ENCODE measurements at regions not wholly inside any gene's neighbourhood (a gene's known extent, or its start where the extent isn't known, plus 50 kb on each side); places are given as distances from the start of the nearest gene placed in this dataset.

- SMC1A ChIA-PET (ENCODE audit: uncharacterized antibody, unreplicated experiment): no interaction called here
- Histone ChIP-seq H4K20me1 (ENCODE audit: control insufficient read depth, insufficient read depth) (no peaks in the 10 kb centered on the region), H3K79me2 (ENCODE audit: control insufficient read depth, insufficient read depth, low read length) (no peaks in the 10 kb centered on the region), H3K36me3 (ENCODE audit: control insufficient read depth in 2 of 2, insufficient read depth in 2 of 2, low read length in 1 of 2) (no peaks in the 10 kb centered on the region), H3K4me3 (no peak overlapping the region), H3K4me1 (ENCODE audit: control insufficient read depth, insufficient read depth, low read length) (no peaks in the 10 kb centered on the region), H2AFZ (ENCODE audit: control insufficient read depth, low read depth, low read length) (no peak overlapping the region), H3K9me3 (replicated peaks; ENCODE audit: control insufficient read depth, insufficient read depth, low read length) (no peaks in the 10 kb centered on the region), H3K4me2 (ENCODE audit: control insufficient read depth, insufficient read depth) (no peak overlapping the region), H3K27ac (ENCODE audit: control insufficient read depth, insufficient read depth) (no peak overlapping the region), H3K27me3 (replicated peaks in 1 of 2; ENCODE audit: control insufficient read depth in 2 of 2, insufficient read depth in 2 of 2, low read length in 1 of 2) (no peaks in the 10 kb centered on the region), H3K9ac (ENCODE audit: control insufficient read depth, insufficient read depth, low read length) (no peak overlapping the region)
- 38% methylated on average over 5 of the region's 5 CpGs for WGBS (ENCODE audit: insufficient coverage, insufficient replicate concordance, low lambda C conversion rate, missing lambda C conversion rate)
- no peak for FAIRE-seq
- ATAC-seq: no peak
- DNase-seq (ENCODE audit: low read depth, low spot score): no peak
- TF ChIP-seq EGR1 (IDR thresholded peaks at IDR 0.05; ENCODE audit: borderline replicate concordance in 1 of 2, low read depth in 2 of 2, low read length in 2 of 2) (no peak), ETV6 (conservative IDR thresholded peaks at IDR 0.05 in 1 of 2, IDR thresholded peaks at IDR 0.05 in 1 of 2; ENCODE audit: borderline replicate concordance in 1 of 2, low read depth in 1 of 2) (no peak), ZBTB4 (CRISPR knock-in tag; IDR thresholded peaks at IDR 0.05) (no peak), NRF1 (conservative IDR thresholded peaks at IDR 0.05; ENCODE audit: low read depth, low read length) (no peak), RFX5 (IDR thresholded peaks at IDR 0.05; ENCODE audit: low read depth, low read length) (no peak), IRF3 (IDR thresholded peaks at IDR 0.05) (no peak)
- intact Hi-C loops (cut with micrococcal nuclease; ENCODE audit: unreplicated experiment): loop anchor here (5.0 kb wide), 1 partner anchor 634 kb away; no protein-coding TSS in a partner anchor
- RAD21 ChIA-PET (ENCODE audit: unreplicated experiment): no interaction called here
- in situ Hi-C loops (cut with MboI): no loop called here
- POLR2A ChIA-PET: no interaction called here
- BruUV-seq (replicated peaks): no TSS peak
- CTCF ChIA-PET: no interaction called here
Measured at GRCh38 chr4:149911354-149911753, 95.7 kb upstream of the IQCM start.

Data from GM12878 (cell line).